ENCODE measurements at regions not wholly inside any gene's neighbourhood (a gene's known extent, or its start where the extent isn't known, plus 50 kb on each side); places are given as distances from the start of the nearest gene placed in this dataset.

DNA sequence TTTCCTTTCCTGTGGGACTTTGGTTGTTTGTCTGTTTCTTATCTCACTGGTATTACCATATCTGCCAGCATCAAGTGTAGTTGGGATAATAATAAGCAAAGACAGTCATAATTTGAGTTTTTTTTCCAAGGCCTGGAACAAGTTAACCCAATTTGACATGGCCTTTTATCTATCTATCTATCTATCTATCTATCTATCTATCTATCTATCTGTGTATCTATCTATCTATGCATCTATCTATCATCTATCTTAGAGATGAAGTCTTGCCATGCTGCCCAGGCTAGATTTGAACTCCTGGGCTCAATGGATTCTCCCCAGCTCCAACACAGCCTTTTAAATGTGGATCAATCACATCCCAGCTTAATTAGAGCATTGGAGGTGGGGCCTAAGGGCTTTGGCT lies 174.1 kb upstream of the CSF3R start:
- Histone ChIP-seq H4K8ac (ENCODE audit: low read depth, low read length) (no peak overlapping the region), H3K27ac (ENCODE audit: low read depth, low read length) (no peak overlapping the region), H3K4me2 (ENCODE audit: low read length) (no peak overlapping the region), H4K5ac (ENCODE audit: low read length) (no peak overlapping the region), H2BK120ac (ENCODE audit: low read depth, low read length) (no peak overlapping the region), H2AK5ac (ENCODE audit: low read length) (no peak overlapping the region), H2BK5ac (ENCODE audit: low read length) (no peak overlapping the region), H2BK15ac (replicated peaks; ENCODE audit: low read depth) (no peak overlapping the region), H3K79me2 (ENCODE audit: control insufficient read depth, insufficient read depth, low read length) (no peaks in the 10 kb centered on the region), H3K18ac (ENCODE audit: low read length) (no peak overlapping the region), H3K79me1 (ENCODE audit: low read length) (no peaks in the 10 kb centered on the region), H3K4me1 (ENCODE audit: control insufficient read depth, low read depth, low read length) (peaks cover 2% of the 10 kb centered on the region), H3K27me3 (ENCODE audit: insufficient read depth, low read length, poor library complexity) (no peaks in the 10 kb centered on the region), H3K9ac (ENCODE audit: low read length) (no peak overlapping the region), H3K56ac (ENCODE audit: low read length) (no peak overlapping the region), H3K4me3 (ENCODE audit: low read length) (no peak overlapping the region), H3K36me3 (ENCODE audit: control insufficient read depth, insufficient read depth, low read length) (no peaks in the 10 kb centered on the region), H3K4ac (ENCODE audit: low read depth, low read length) (no peak overlapping the region), H3K23ac (ENCODE audit: low read length) (no peak overlapping the region)
- no peak for DNase-seq

DNA sequence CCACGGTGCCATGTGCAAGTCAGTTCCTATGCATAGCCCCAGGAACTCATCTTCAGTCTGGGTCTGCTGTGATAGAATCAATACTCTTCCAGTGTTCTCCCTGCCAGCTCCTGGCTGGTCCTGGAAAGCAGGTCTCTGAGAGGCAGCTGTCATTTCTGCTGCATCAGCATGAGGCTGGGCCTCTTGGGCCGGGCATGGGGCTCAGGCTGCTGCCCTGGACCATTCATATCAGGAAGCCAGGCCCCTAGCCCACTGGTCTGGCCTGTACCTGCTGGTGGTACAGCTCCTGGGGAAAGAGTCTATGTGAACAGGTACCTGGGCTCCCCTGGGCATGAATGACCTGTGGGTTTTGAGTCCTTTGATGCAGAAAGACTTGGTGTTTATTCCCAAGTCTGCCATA lies 173.6 kb upstream of the CSF3R start:
- no CpG with 5 or more reads among the region's 2 CpGs for WGBS (ENCODE audit: extremely low coverage, insufficient coverage, low lambda C conversion rate)
- H3K27me3 ChIP-seq (ENCODE audit: insufficient read depth, low read length, poor library complexity), result no peaks in the 10 kb centered on the region
- no peak overlapping the region for H3K18ac ChIP-seq (ENCODE audit: low read length)
- no peak overlapping the region for H2BK120ac ChIP-seq (ENCODE audit: low read depth, low read length)
- no peaks in the 10 kb centered on the region for H3K79me1 ChIP-seq (ENCODE audit: low read length)
- H4K5ac ChIP-seq (ENCODE audit: low read length), result no peak overlapping the region
- H3K9ac ChIP-seq (ENCODE audit: low read length), result no peak overlapping the region
- DNase-seq, result no peak
- H3K79me2 ChIP-seq (ENCODE audit: control insufficient read depth, insufficient read depth, low read length), result no peaks in the 10 kb centered on the region
- H3K4ac ChIP-seq (ENCODE audit: low read depth, low read length), result no peak overlapping the region
- H3K4me1 ChIP-seq (ENCODE audit: control insufficient read depth, low read depth, low read length), result peaks cover 2% of the 10 kb centered on the region
- no peak overlapping the region for H3K4me2 ChIP-seq (ENCODE audit: low read length)
- no peak overlapping the region for H2BK15ac ChIP-seq (replicated peaks; ENCODE audit: low read depth)
- no peak overlapping the region for H4K8ac ChIP-seq (ENCODE audit: low read depth, low read length)
- H3K56ac ChIP-seq (ENCODE audit: low read length), result no peak overlapping the region
- no peak overlapping the region for H3K27ac ChIP-seq (ENCODE audit: low read depth, low read length)
- no peak overlapping the region for H2AK5ac ChIP-seq (ENCODE audit: low read length)
- H3K36me3 ChIP-seq (ENCODE audit: control insufficient read depth, insufficient read depth, low read length), result no peaks in the 10 kb centered on the region
- H3K4me3 ChIP-seq (ENCODE audit: low read length), result no peak overlapping the region
- no peak overlapping the region for H3K23ac ChIP-seq (ENCODE audit: low read length)
- no peak overlapping the region for H2BK5ac ChIP-seq (ENCODE audit: low read length)

DNA sequence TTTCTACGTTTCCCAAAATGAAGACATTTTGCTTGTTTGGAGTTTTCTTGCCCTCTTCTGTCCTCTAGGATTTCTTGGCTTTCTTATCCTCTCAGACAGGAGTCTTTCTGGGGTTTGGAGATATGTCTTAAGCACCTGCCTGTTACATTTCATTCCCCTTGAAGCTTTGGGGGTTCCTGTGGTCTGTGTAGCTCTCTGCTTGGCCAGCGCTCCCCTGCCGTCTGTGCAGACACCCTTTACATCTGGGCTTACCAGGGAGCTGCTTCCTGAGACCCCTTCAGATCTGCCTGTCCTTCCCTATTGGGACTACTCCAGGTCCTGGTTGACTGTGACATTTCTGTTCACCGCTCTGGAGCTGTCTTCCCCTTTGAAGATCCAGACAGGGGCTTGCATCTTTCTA lies 171.9 kb upstream of the CSF3R start:
- H4K8ac ChIP-seq (ENCODE audit: low read depth, low read length), result no peak overlapping the region
- no peak overlapping the region for H2BK120ac ChIP-seq (ENCODE audit: low read depth, low read length)
- H3K18ac ChIP-seq (ENCODE audit: low read length), result no peak overlapping the region
- WGBS (ENCODE audit: extremely low coverage, insufficient coverage, low lambda C conversion rate), result no CpG with 5 or more reads among the region's 4 CpGs
- no peak overlapping the region for H3K4me3 ChIP-seq (ENCODE audit: low read length)
- H3K4me1 ChIP-seq (ENCODE audit: control insufficient read depth, low read depth, low read length), result peaks cover 2% of the 10 kb centered on the region
- H3K4ac ChIP-seq (ENCODE audit: low read depth, low read length), result no peak overlapping the region
- no peak overlapping the region for H2BK15ac ChIP-seq (replicated peaks; ENCODE audit: low read depth)
- no peak overlapping the region for H3K4me2 ChIP-seq (ENCODE audit: low read length)
- no peak overlapping the region for H4K5ac ChIP-seq (ENCODE audit: low read length)
- no peak overlapping the region for H3K56ac ChIP-seq (ENCODE audit: low read length)
- no peaks in the 10 kb centered on the region for H3K27me3 ChIP-seq (ENCODE audit: insufficient read depth, low read length, poor library complexity)
- H3K23ac ChIP-seq (ENCODE audit: low read length), result no peak overlapping the region
- H3K27ac ChIP-seq (ENCODE audit: low read depth, low read length), result no peak overlapping the region
- H3K79me2 ChIP-seq (ENCODE audit: control insufficient read depth, insufficient read depth, low read length), result no peaks in the 10 kb centered on the region
- no peak overlapping the region for H2AK5ac ChIP-seq (ENCODE audit: low read length)
- H3K9ac ChIP-seq (ENCODE audit: low read length), result no peak overlapping the region
- DNase-seq, result no peak
- H3K79me1 ChIP-seq (ENCODE audit: low read length), result no peaks in the 10 kb centered on the region
- no peak overlapping the region for H2BK5ac ChIP-seq (ENCODE audit: low read length)
- no peaks in the 10 kb centered on the region for H3K36me3 ChIP-seq (ENCODE audit: control insufficient read depth, insufficient read depth, low read length)

DNA sequence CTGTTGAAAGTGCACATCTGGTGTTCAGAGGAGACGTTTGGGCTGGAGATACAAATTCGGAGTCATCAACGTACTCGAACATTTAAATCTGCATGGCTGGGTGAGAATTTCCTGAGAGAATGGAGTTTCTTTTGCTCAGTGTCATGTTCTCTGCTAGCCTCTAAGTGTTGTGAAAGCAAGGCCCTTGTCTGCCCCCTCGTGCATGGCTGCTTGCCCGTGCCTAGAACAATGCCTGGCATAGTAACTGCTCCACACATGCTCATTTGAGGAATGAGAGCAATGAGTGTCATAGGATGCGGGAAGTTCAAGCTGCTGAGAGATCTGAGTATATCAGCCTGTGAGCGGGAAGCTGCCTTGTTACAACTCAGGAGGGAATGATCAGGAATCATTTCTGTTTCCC lies 171.1 kb upstream of the CSF3R start:
- no peak overlapping the region for H2AK5ac ChIP-seq (ENCODE audit: low read length)
- H3K9ac ChIP-seq (ENCODE audit: low read length), result no peak overlapping the region
- no peaks in the 10 kb centered on the region for H3K36me3 ChIP-seq (ENCODE audit: control insufficient read depth, insufficient read depth, low read length)
- no CpG with 5 or more reads among the region's 8 CpGs for WGBS (ENCODE audit: extremely low coverage, insufficient coverage, low lambda C conversion rate)
- no peaks in the 10 kb centered on the region for H3K27me3 ChIP-seq (ENCODE audit: insufficient read depth, low read length, poor library complexity)
- H3K23ac ChIP-seq (ENCODE audit: low read length), result no peak overlapping the region
- no peaks in the 10 kb centered on the region for H3K79me1 ChIP-seq (ENCODE audit: low read length)
- no peak overlapping the region for H3K4me3 ChIP-seq (ENCODE audit: low read length)
- H4K5ac ChIP-seq (ENCODE audit: low read length), result no peak overlapping the region
- no peak for DNase-seq
- H3K4ac ChIP-seq (ENCODE audit: low read depth, low read length), result no peak overlapping the region
- no peak overlapping the region for H2BK5ac ChIP-seq (ENCODE audit: low read length)
- H4K8ac ChIP-seq (ENCODE audit: low read depth, low read length), result no peak overlapping the region
- no peak overlapping the region for H3K27ac ChIP-seq (ENCODE audit: low read depth, low read length)
- H2BK120ac ChIP-seq (ENCODE audit: low read depth, low read length), result no peak overlapping the region
- H3K18ac ChIP-seq (ENCODE audit: low read length), result no peak overlapping the region
- H3K4me1 ChIP-seq (ENCODE audit: control insufficient read depth, low read depth, low read length), result peaks cover 2% of the 10 kb centered on the region
- H2BK15ac ChIP-seq (replicated peaks; ENCODE audit: low read depth), result no peak overlapping the region
- H3K79me2 ChIP-seq (ENCODE audit: control insufficient read depth, insufficient read depth, low read length), result no peaks in the 10 kb centered on the region
- H3K4me2 ChIP-seq (ENCODE audit: low read length), result no peak overlapping the region
- H3K56ac ChIP-seq (ENCODE audit: low read length), result no peak overlapping the region

DNA sequence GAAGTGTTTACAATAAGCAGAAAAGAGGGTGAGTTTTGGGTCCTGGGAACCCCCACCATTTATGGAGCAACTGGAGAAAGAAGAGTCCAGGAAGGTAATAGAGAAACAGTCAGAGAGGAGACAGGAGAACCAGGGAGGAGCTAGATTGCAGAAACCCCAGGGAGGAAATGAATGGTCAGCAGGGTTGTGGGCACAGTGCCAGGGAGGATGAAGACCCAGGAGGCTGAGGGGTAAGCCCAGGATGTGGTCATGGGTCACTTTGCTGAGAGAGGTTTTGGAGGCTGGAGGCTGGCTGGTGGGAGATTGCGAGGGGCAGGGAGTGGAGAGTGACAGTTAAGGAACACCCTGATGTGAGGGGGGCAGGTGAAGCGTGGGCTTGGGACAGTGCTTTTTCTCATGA lies 169.9 kb upstream of the CSF3R start:
- H3K4me2 ChIP-seq (ENCODE audit: low read length), result no peak overlapping the region
- no peak overlapping the region for H3K18ac ChIP-seq (ENCODE audit: low read length)
- no peak overlapping the region for H4K8ac ChIP-seq (ENCODE audit: low read depth, low read length)
- H3K36me3 ChIP-seq (ENCODE audit: control insufficient read depth, insufficient read depth, low read length), result no peaks in the 10 kb centered on the region
- no peak overlapping the region for H3K27ac ChIP-seq (ENCODE audit: low read depth, low read length)
- H2BK15ac ChIP-seq (replicated peaks; ENCODE audit: low read depth), result no peak overlapping the region
- no peak overlapping the region for H3K4ac ChIP-seq (ENCODE audit: low read depth, low read length)
- H3K23ac ChIP-seq (ENCODE audit: low read length), result no peak overlapping the region
- no peak overlapping the region for H3K56ac ChIP-seq (ENCODE audit: low read length)
- no CpG with 5 or more reads among the region's 2 CpGs for WGBS (ENCODE audit: extremely low coverage, insufficient coverage, low lambda C conversion rate)
- DNase-seq, result no peak
- no peaks in the 10 kb centered on the region for H3K4me1 ChIP-seq (ENCODE audit: control insufficient read depth, low read depth, low read length)
- no peaks in the 10 kb centered on the region for H3K79me1 ChIP-seq (ENCODE audit: low read length)
- no peak overlapping the region for H2BK5ac ChIP-seq (ENCODE audit: low read length)
- no peak overlapping the region for H4K5ac ChIP-seq (ENCODE audit: low read length)
- H3K27me3 ChIP-seq (ENCODE audit: insufficient read depth, low read length, poor library complexity), result no peaks in the 10 kb centered on the region
- H3K79me2 ChIP-seq (ENCODE audit: control insufficient read depth, insufficient read depth, low read length), result no peaks in the 10 kb centered on the region
- H2AK5ac ChIP-seq (ENCODE audit: low read length), result no peak overlapping the region
- H3K9ac ChIP-seq (ENCODE audit: low read length), result no peak overlapping the region
- H3K4me3 ChIP-seq (ENCODE audit: low read length), result no peak overlapping the region
- H2BK120ac ChIP-seq (ENCODE audit: low read depth, low read length), result no peak overlapping the region

DNA sequence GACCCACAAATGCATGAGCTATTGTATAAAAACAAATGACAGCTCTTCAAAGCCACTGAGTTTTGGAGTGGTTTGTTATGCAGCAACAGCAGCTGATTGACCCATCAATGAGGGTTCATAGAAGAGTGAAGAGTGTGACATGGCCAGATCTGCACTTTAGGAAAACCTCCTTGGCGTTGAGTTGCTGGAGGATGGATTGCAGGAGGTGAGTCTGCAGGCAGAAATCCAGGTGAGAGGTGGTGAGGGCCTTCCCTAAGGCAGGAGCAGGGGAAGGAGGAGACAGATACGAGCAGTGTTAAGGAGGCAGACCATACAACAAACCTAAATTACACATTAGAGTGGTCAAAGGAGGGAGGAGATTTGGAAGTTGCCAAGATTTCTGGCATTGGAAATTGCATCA lies 169.3 kb upstream of the CSF3R start:
- Histone ChIP-seq H3K4ac (ENCODE audit: low read depth, low read length) (no peak overlapping the region), H3K56ac (ENCODE audit: low read length) (no peak overlapping the region), H3K27ac (ENCODE audit: low read depth, low read length) (no peak overlapping the region), H3K79me1 (ENCODE audit: low read length) (no peaks in the 10 kb centered on the region), H4K5ac (ENCODE audit: low read length) (no peak overlapping the region), H2AK5ac (ENCODE audit: low read length) (no peak overlapping the region), H4K8ac (ENCODE audit: low read depth, low read length) (no peak overlapping the region), H3K4me2 (ENCODE audit: low read length) (no peak overlapping the region), H3K27me3 (ENCODE audit: insufficient read depth, low read length, poor library complexity) (no peaks in the 10 kb centered on the region), H3K36me3 (ENCODE audit: control insufficient read depth, insufficient read depth, low read length) (no peaks in the 10 kb centered on the region), H3K79me2 (ENCODE audit: control insufficient read depth, insufficient read depth, low read length) (no peaks in the 10 kb centered on the region), H3K23ac (ENCODE audit: low read length) (no peak overlapping the region), H3K4me3 (ENCODE audit: low read length) (no peak overlapping the region), H2BK15ac (replicated peaks; ENCODE audit: low read depth) (no peak overlapping the region), H3K18ac (ENCODE audit: low read length) (no peak overlapping the region), H3K9ac (ENCODE audit: low read length) (no peak overlapping the region), H2BK120ac (ENCODE audit: low read depth, low read length) (no peak overlapping the region), H3K4me1 (ENCODE audit: control insufficient read depth, low read depth, low read length) (no peaks in the 10 kb centered on the region), H2BK5ac (ENCODE audit: low read length) (no peak overlapping the region)
- no CpG with 5 or more reads among the region's 2 CpGs for WGBS (ENCODE audit: extremely low coverage, insufficient coverage, low lambda C conversion rate)
- DNase-seq, result no peak
